B cell (primary cell): ENCODE measurements at regions not wholly inside any gene's neighbourhood (a gene's known extent, or its start where the extent isn't known, plus 50 kb on each side); places are given as distances from the start of the nearest gene placed in this dataset.

Experiments used
- ATAC-seq: fragments of 200-7000 bp; cut with Tn5 transposase; one replicate; pipeline ENCODE4 v1.10.0; 2021; ENCODE audit warnings: low read depth, mild to moderate bottlenecking, moderate number of reproducible peaks, moderate library complexity
- CTCF ChIA-PET: fragments of 350-600 bp; sonication (Branson Sonifier 250); formaldehyde crosslinking; loops from one replicate; lab custom pipeline; 2021; ENCODE audit warnings: antibody characterized with exemption, inconsistent platforms; lab: Charles Lee
- POLR2A ChIA-PET: fragments of 350-600 bp; sonication (Branson Sonifier 250); formaldehyde crosslinking; loops from one replicate; lab custom pipeline; 2021; ENCODE audit warnings: antibody characterized with exemption; lab: Charles Lee
- DNase-seq: peaks from one replicate; pipeline ENCODE4 v3.0.0; 2013
- H2AFZ ChIP-seq: 2 replicates; pipeline ENCODE4 v1.6.1; 2012; ENCODE audit warnings: mild to moderate bottlenecking, low read depth, low read length; ENCODE audit not compliant: insufficient read depth, poor library complexity, severe bottlenecking
- H3K27ac ChIP-seq, 2 donors: 1 replicate in 1 of 2; 2 replicates in 1 of 2; pipeline ENCODE4 v1.5.1; 2012 to 2013; ENCODE audit warnings: low read length in 2 of 2, mild to moderate bottlenecking in 2 of 2, moderate library complexity in 1 of 2
- H3K27me3 ChIP-seq, 4 experiments: fragments of 200-600 bp in 1 of 4; sonication (generic) in 1 of 4; replicated peaks in 1 of 4; 1 replicate in 2 of 4; 2 replicates in 2 of 4; pipeline versions ENCODE4 v1.6.1 to v1.7.0; 2013 to 2016; ENCODE audit warnings: low read length in 3 of 4, mild to moderate bottlenecking in 2 of 4, mixed read lengths in 1 of 4, moderate library complexity in 1 of 4; ENCODE audit not compliant: insufficient read depth in 4 of 4, control insufficient read depth in 3 of 4; ENCODE audit errors: control extremely low read depth in 1 of 4
- H3K36me3 ChIP-seq, 2 experiments: replicated peaks in 1 of 2; 1 replicate in 1 of 2; 2 replicates in 1 of 2; pipeline versions ENCODE4 v1.6.1 to v1.7.1; 2013; ENCODE audit warnings: low read length in 1 of 2; ENCODE audit not compliant: insufficient read depth in 2 of 2, control insufficient read depth in 1 of 2; ENCODE audit errors: control extremely low read depth in 1 of 2, extremely low read depth in 1 of 2
- H3K4me1 ChIP-seq, 2 donors: fragments of 200-600 bp in 1 of 2; sonication (generic) in 1 of 2; 1 replicate in 1 of 2; 2 replicates in 1 of 2; pipeline versions ENCODE4 v1.5.1 to v1.6.1; 2013 to 2017; ENCODE audit warnings: low read length in 2 of 2; ENCODE audit not compliant: control insufficient read depth in 2 of 2, insufficient read depth in 2 of 2
- H3K4me2 ChIP-seq: replicated peaks from 2 replicates; pipeline ENCODE3; 2012; ENCODE audit warnings: mild to moderate bottlenecking, low read depth, low read length; ENCODE audit not compliant: poor library complexity, severe bottlenecking
- H3K4me3 ChIP-seq, 5 experiments: fragments of 200-600 bp in 1 of 5; sonication (generic) in 1 of 5; 1 replicate in 3 of 5; 2 replicates in 2 of 5; pipeline versions ENCODE4 v1.5.1 to v1.7.0; 2011 to 2016; ENCODE audit warnings: low read length in 4 of 5, mild to moderate bottlenecking in 4 of 5, low read depth in 2 of 5, control low read depth in 1 of 5, moderate library complexity in 1 of 5; ENCODE audit not compliant: insufficient read depth in 1 of 5; ENCODE audit errors: control extremely low read depth in 1 of 5, extremely low read depth in 1 of 5
- H3K79me2 ChIP-seq: fragments of 200-600 bp; sonication (generic); one replicate; pipeline ENCODE4 v1.6.0; 2016; ENCODE audit warnings: low read length; ENCODE audit not compliant: control insufficient read depth, insufficient read depth
- H3K9ac ChIP-seq: fragments of 200-600 bp; sonication (generic); 2 replicates; pipeline ENCODE4 v1.6.1; 2017; ENCODE audit warnings: mild to moderate bottlenecking, low read length, moderate library complexity
- H3K9me3 ChIP-seq, 3 donors: one replicate each; pipeline versions ENCODE4 v1.6.1 to v1.7.1; 2013; ENCODE audit warnings: low read length in 2 of 3; ENCODE audit not compliant: control insufficient read depth in 2 of 3, insufficient read depth in 1 of 3; ENCODE audit errors: control extremely low read depth in 1 of 3
- H4K20me1 ChIP-seq: 2 replicates; pipeline ENCODE4 v1.6.0; 2012; ENCODE audit warnings: mild to moderate bottlenecking, low read length; ENCODE audit not compliant: insufficient read depth, control insufficient read depth, poor library complexity, severe bottlenecking
- H3K27ac Mint-ChIP-seq: one replicate; pipeline ENCODE4 v1.8.0; 2021; ENCODE audit warnings: mixed read lengths
- H3K27me3 Mint-ChIP-seq: one replicate; pipeline ENCODE4 v1.8.0; 2021; ENCODE audit warnings: mixed read lengths
- H3K4me1 Mint-ChIP-seq: one replicate; pipeline ENCODE4 v1.8.0; 2021; ENCODE audit warnings: mixed read lengths
- H3K4me3 Mint-ChIP-seq: one replicate; pipeline ENCODE4 v1.8.0; 2021; ENCODE audit warnings: mixed read lengths
- H3K9me3 Mint-ChIP-seq: one replicate; pipeline ENCODE4 v1.8.0; 2022; ENCODE audit warnings: mixed read lengths; ENCODE audit not compliant: insufficient read depth
- EZH2 ChIP-seq: IDR thresholded peaks from 2 replicates; pipeline ENCODE4 v1.6.1; 2012; ENCODE audit warnings: borderline replicate concordance, low read depth, mild to moderate bottlenecking, moderate library complexity, low read length; ENCODE audit not compliant: insufficient read depth, poor library complexity, severe bottlenecking
- WGBS: methylation state at CpG from one replicate; pipeline ENCODE4 v1.1.5; 2013; ENCODE audit warnings: missing lambda C conversion rate; ENCODE audit not compliant: insufficient coverage; 5-methylcytosine and 5-hydroxymethylcytosine counted together
- intact Hi-C: fragments of 100-400 bp; cut with micrococcal nuclease; formaldehyde crosslinking; loops from one replicate; pipeline ENCODE4 v1.10.0; 2022
- TF ChIP-seq, protein P1 (sequence below): fragments of 200-600 bp; IDR thresholded peaks from one replicate; pipeline ENCODE4 v1.8.0; 2022; ENCODE audit warnings: antibody characterized with exemption, mild to moderate bottlenecking

DNA sequence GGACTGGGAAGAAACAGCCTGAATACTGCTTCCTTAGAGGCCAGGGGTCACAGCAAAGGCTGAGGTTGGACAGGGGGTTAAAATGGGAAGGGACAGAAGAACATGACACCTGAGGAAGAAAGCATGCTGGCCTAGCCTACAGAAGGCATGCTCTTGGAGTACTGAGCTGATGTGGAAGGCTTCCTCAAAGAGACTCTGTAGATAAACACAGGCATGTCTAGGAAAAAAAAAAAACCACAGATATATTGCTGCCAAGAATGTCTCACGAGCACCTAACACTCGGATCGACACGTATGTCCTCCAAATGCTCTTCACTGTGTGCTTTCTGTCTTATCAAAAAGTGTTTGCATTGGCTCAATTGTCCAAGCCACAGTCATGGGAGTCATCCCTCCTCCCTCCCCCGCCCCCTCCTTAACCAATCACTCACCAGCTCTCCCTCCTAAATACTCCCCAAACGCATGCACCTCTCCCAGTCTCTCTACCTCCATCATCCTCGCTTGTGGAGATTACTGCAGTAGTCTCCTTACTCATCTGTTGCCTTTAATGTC lies 101.1 kb upstream of the LRFN2 start:
- DNase-seq (no peak), ATAC-seq (no peak)
- whole genome bisulfite sequencing = 89% methylated on average over 7 of the region's 7 CpGs
- TF ChIP-seq EZH2 = no peak
- TF ChIP-seq, protein P1, sequence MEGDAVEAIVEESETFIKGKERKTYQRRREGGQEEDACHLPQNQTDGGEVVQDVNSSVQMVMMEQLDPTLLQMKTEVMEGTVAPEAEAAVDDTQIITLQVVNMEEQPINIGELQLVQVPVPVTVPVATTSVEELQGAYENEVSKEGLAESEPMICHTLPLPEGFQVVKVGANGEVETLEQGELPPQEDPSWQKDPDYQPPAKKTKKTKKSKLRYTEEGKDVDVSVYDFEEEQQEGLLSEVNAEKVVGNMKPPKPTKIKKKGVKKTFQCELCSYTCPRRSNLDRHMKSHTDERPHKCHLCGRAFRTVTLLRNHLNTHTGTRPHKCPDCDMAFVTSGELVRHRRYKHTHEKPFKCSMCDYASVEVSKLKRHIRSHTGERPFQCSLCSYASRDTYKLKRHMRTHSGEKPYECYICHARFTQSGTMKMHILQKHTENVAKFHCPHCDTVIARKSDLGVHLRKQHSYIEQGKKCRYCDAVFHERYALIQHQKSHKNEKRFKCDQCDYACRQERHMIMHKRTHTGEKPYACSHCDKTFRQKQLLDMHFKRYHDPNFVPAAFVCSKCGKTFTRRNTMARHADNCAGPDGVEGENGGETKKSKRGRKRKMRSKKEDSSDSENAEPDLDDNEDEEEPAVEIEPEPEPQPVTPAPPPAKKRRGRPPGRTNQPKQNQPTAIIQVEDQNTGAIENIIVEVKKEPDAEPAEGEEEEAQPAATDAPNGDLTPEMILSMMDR = no peak
- H3K27ac Mint-ChIP-seq = no peak overlapping the region
- Histone ChIP-seq H3K9ac (no peak overlapping the region), H4K20me1 (no peaks in the 10 kb centered on the region), H3K9me3 (peaks cover 0 to 11% (median 0%) of the 10 kb centered on the region in 3 donors), H3K4me2 (no peak overlapping the region), H3K4me1 (no peaks in the 10 kb centered on the region), H3K27ac (no peak overlapping the region), H3K36me3 (no peaks in the 10 kb centered on the region), H3K27me3 (peaks cover 0 to 3% (median 0%) of the 10 kb centered on the region in 4 experiments), H3K79me2 (no peaks in the 10 kb centered on the region), H3K4me3 (no peak overlapping the region), H2AFZ (no peak overlapping the region)
- peaks cover 3% of the 10 kb centered on the region for H3K9me3 Mint-ChIP-seq
- intact Hi-C loops = no loop called here
- H3K4me1 Mint-ChIP-seq = no peaks in the 10 kb centered on the region
- ChIA-PET POLR2A (no interaction called here), CTCF (interaction anchor here (0.6 kb wide), 1 partner anchor 264 kb away, joined by 3 read pairs; no protein-coding TSS in a partner anchor)
- no peak overlapping the region for H3K4me3 Mint-ChIP-seq
- H3K27me3 Mint-ChIP-seq = peaks cover 29% of the 10 kb centered on the region

DNA sequence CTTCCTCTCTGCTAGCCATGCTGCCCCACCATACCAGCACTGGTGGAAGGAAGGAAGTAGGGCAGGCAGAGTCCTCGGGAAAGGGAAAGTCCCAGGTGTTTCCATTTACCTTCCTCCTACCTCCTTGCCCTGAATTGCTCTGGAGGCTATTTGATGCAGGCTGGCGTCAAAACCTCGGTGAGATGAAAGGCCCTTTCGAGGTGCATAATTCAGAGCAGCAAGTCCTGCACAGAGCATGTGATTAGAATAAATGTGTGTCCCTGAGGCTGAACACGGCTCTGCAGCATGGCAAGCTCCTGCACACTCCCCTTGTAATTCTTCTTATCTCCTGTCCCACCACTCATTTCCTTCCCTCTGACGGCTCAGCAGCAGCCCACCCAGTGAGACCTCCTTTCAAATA lies 98.7 kb upstream of the LRFN2 start:
- TF ChIP-seq, protein P1 = no peak
- TF ChIP-seq EZH2 = no peak
- Histone ChIP-seq H3K4me1 (no peaks in the 10 kb centered on the region), H3K79me2 (no peaks in the 10 kb centered on the region), H3K4me2 (no peak overlapping the region), H2AFZ (no peak overlapping the region), H3K9ac (no peak overlapping the region), H3K27ac (no peak overlapping the region), H3K9me3 (peaks cover 0 to 11% (median 0%) of the 10 kb centered on the region in 3 donors), H3K4me3 (no peak overlapping the region), H4K20me1 (no peaks in the 10 kb centered on the region), H3K36me3 (no peaks in the 10 kb centered on the region), H3K27me3 (peaks cover 0 to 3% (median 0%) of the 10 kb centered on the region in 4 experiments)
- POLR2A ChIA-PET = no interaction called here
- Mint-ChIP-seq H3K4me1 (no peaks in the 10 kb centered on the region), H3K27ac (no peak overlapping the region), H3K9me3 (peaks cover 4% of the 10 kb centered on the region), H3K4me3 (no peak overlapping the region), H3K27me3 (peaks cover 33% of the 10 kb centered on the region)
- CTCF ChIA-PET = no interaction called here
- intact Hi-C loops = no loop called here
- 0% methylated on average over 1 of the region's 6 CpGs for WGBS
- no peak for DNase-seq
- no peak for ATAC-seq
